K562 (cell line): ENCODE measurements at regions not wholly inside any gene's neighbourhood (a gene's known extent, or its start where the extent isn't known, plus 50 kb on each side); places are given as distances from the start of the nearest gene placed in this dataset.

Experiments used
- ATAC-seq: fragments of 200-7000 bp; cut with Tn5 transposase; 3 replicates; pipeline ENCODE4 v1.9.1; 2020; ENCODE audit warnings: moderate library complexity
- BruUV-seq: library from RNA; stranded (reverse); fragments of 400-500 nt; replicated peaks from 2 replicates; lab custom pipeline; 2021; lab: Mats Ljungman, UMichigan
- CTCF ChIA-PET: fragments of 300-600 bp; formaldehyde crosslinking; extraction: SDS; loops from one replicate; lab custom pipeline; 2021; ENCODE audit warnings: low intra/inter-chr PET ratio; lab: Yijun Ruan, JAX
- POLR2A ChIA-PET: fragments of 300-600, 350-650 bp; sonication (Branson Sonifier 250); formaldehyde crosslinking; extraction: SDS; loops from one replicate; lab custom pipeline; 2021; ENCODE audit warnings: antibody characterized with exemption, inconsistent platforms; lab: Yijun Ruan, JAX
- DNase-seq, 4 experiments: peaks; one replicate each; pipeline versions ENCODE4 v3.0.0 to v3.0.0-alpha.2; 2011 to 2018; ENCODE audit warnings: low spot score in 3 of 4, mixed read lengths in 3 of 4; ENCODE audit errors: extremely low read depth in 1 of 4
- FAIRE-seq: peaks from 2 replicates; lab custom pipeline; 2011; peaks lifted over from hg19 to GRCh38; lab: Jason Lieb, UNC
- H2AFZ ChIP-seq: 2 replicates; pipeline ENCODE4 v1.6.0; 2011; ENCODE audit warnings: low read depth, low read length, control low read depth, inconsistent platforms
- H3K27ac ChIP-seq: fragments of 200-600 bp; 3 replicates; pipeline ENCODE4 v1.8.0; 2011; ENCODE audit warnings: low read depth, mild to moderate bottlenecking, control low read depth, inconsistent platforms, low read length, moderate library complexity, mixed read lengths; ENCODE audit errors: extremely low read depth
- H3K27me3 ChIP-seq, 2 experiments: fragments of 300-600 bp in 1 of 2; 2 replicates in 1 of 2; 3 replicates in 1 of 2; pipeline versions ENCODE4 v1.6.0 to v1.8.0; 2011; ENCODE audit warnings: inconsistent platforms in 2 of 2, low read length in 2 of 2, mild to moderate bottlenecking in 1 of 2, mixed read lengths in 1 of 2, moderate library complexity in 1 of 2; ENCODE audit not compliant: control insufficient read depth in 2 of 2, insufficient read depth in 2 of 2
- H3K36me3 ChIP-seq: fragments of 300-600 bp; 3 replicates; pipeline ENCODE4 v1.8.0; 2011; ENCODE audit warnings: mild to moderate bottlenecking, low read length, inconsistent platforms; ENCODE audit not compliant: control insufficient read depth, insufficient read depth
- H3K4me1 ChIP-seq, 2 experiments: fragments of 200-600 bp in 1 of 2; replicated peaks in 1 of 2; 2 replicates in 1 of 2; 3 replicates in 1 of 2; pipeline versions ENCODE4 v1.5.1 to v1.8.0; 2011; ENCODE audit warnings: inconsistent platforms in 2 of 2, low read length in 2 of 2, mild to moderate bottlenecking in 1 of 2, mixed read lengths in 1 of 2, moderate library complexity in 1 of 2; ENCODE audit not compliant: control insufficient read depth in 2 of 2, insufficient read depth in 2 of 2
- H3K4me2 ChIP-seq: 2 replicates; pipeline ENCODE4 v1.6.1; 2011; ENCODE audit warnings: low read length, control low read depth, inconsistent platforms, mixed read lengths; ENCODE audit not compliant: insufficient read depth
- H3K4me3 ChIP-seq: fragments of 200-600 bp; sonication (generic), shearing (Covaris generic); 2 replicates; pipeline ENCODE4 v1.5.1; 2016; ENCODE audit warnings: control low read depth, inconsistent platforms
- H3K79me2 ChIP-seq: fragments of 200-600 bp; 3 replicates; pipeline ENCODE4 v1.8.0; 2011; ENCODE audit warnings: low read length, inconsistent platforms; ENCODE audit not compliant: control insufficient read depth, insufficient read depth
- H3K9ac ChIP-seq, 2 experiments: 2 replicates each; pipeline versions ENCODE4 v1.6.0 to v1.6.1; 2011; ENCODE audit warnings: low read depth in 2 of 2, low read length in 2 of 2, control low read depth in 1 of 2, inconsistent platforms in 1 of 2, mild to moderate bottlenecking in 1 of 2, mixed read lengths in 1 of 2; ENCODE audit not compliant: insufficient read depth in 1 of 2
- H3K9me1 ChIP-seq: one replicate; pipeline ENCODE4 v1.6.0; 2011; ENCODE audit warnings: inconsistent platforms, mild to moderate bottlenecking, low read length, moderate library complexity; ENCODE audit not compliant: control insufficient read depth, insufficient read depth
- H3K9me3 ChIP-seq: replicated peaks from 2 replicates; pipeline ENCODE4 v1.5.1; 2011; ENCODE audit warnings: low read depth, low read length, inconsistent platforms; ENCODE audit not compliant: control insufficient read depth, insufficient read depth
- H4K20me1 ChIP-seq: replicated peaks from 2 replicates; pipeline ENCODE4 v1.6.1; 2011; ENCODE audit warnings: low read length, inconsistent platforms, mixed read lengths; ENCODE audit not compliant: control insufficient read depth, insufficient read depth
- CEBPB ChIP-seq: fragments of 450-650 bp; IDR thresholded peaks from 2 replicates; pipeline ENCODE4 v1.6.1; 2016; ENCODE audit warnings: missing genetic modification characterization, missing compliant biosample characterization
- CTCFL ChIP-seq: IDR thresholded peaks from 2 replicates; pipeline ENCODE4 v1.6.1; 2011; ENCODE audit warnings: borderline replicate concordance, low read depth, mild to moderate bottlenecking, moderate library complexity, low read length; ENCODE audit not compliant: insufficient read depth, poor library complexity, severe bottlenecking
- ESRRA ChIP-seq: fragments of 450-650 bp; IDR thresholded peaks from 2 replicates; pipeline ENCODE4 v1.6.1; 2014; ENCODE audit warnings: low read depth, mild to moderate bottlenecking, moderate library complexity, borderline replicate concordance
- FOXM1 ChIP-seq, 2 experiments: fragments of 450-650 bp in 1 of 2; sonication (generic) in 1 of 2; formaldehyde crosslinking in 1 of 2; IDR thresholded peaks; 2 replicates each; pipeline versions ENCODE4 v1.6.1 to v1.9.0; 2017 to 2022; ENCODE audit warnings: low read depth in 2 of 2, mild to moderate bottlenecking in 2 of 2, missing genetic modification reagents in 1 of 2, moderate library complexity in 1 of 2
- HDAC3 ChIP-seq: fragments of 450-650 bp; IDR thresholded peaks from 2 replicates; pipeline ENCODE4 v1.6.1; 2018; ENCODE audit warnings: borderline replicate concordance, mild to moderate bottlenecking, moderate library complexity; ENCODE audit not compliant: partially characterized antibody
- JUNB ChIP-seq: fragments of 450-650 bp; formaldehyde crosslinking; conservative IDR thresholded peaks from 2 replicates; pipeline ENCODE4 v1.4.0; 2020; ENCODE audit warnings: mild to moderate bottlenecking
- KDM5B ChIP-seq: fragments of 200-600 bp; sonication (generic); IDR thresholded peaks from 2 replicates; pipeline ENCODE4 v1.6.1; 2012; ENCODE audit warnings: low read depth, mild to moderate bottlenecking, moderate library complexity, low read length, control low read depth, inconsistent platforms; ENCODE audit not compliant: insufficient replicate concordance
- MAFF ChIP-seq: IDR thresholded peaks from 2 replicates; pipeline ENCODE4 v1.6.1; 2012; ENCODE audit warnings: low read length, improper control_type of control experiment
- UBTF ChIP-seq, 2 experiments: IDR thresholded peaks; 2 replicates each; pipeline ENCODE4 v1.6.1; 2012; ENCODE audit warnings: improper control_type of control experiment in 2 of 2, low read depth in 2 of 2, low read length in 2 of 2, borderline replicate concordance in 1 of 2
- ZBTB1 ChIP-seq: sonication (generic); formaldehyde crosslinking; IDR thresholded peaks from 2 replicates; pipeline ENCODE4 v1.8.1; 2023; ENCODE audit warnings: missing genetic modification reagents, low read depth, mild to moderate bottlenecking, borderline replicate concordance
- ZC3H8 ChIP-seq: fragments of 450-650 bp; IDR thresholded peaks from 2 replicates; pipeline ENCODE4 v1.6.1; 2017
- ZNF174 ChIP-seq: fragments of 250-450 bp; sonication (Bioruptor Pico); IDR thresholded peaks from 2 replicates; pipeline ENCODE4 v1.4.0; 2020; ENCODE audit warnings: mild to moderate bottlenecking
- ZNF280A ChIP-seq: fragments of 450-650 bp; IDR thresholded peaks from 2 replicates; pipeline ENCODE4 v1.6.1; 2018; ENCODE audit warnings: mild to moderate bottlenecking, low read depth; ENCODE audit not compliant: partially characterized antibody
- ZNF511 ChIP-seq: sonication (generic); formaldehyde crosslinking; IDR thresholded peaks from 2 replicates; pipeline ENCODE4 v1.8.0; 2022; ENCODE audit warnings: mild to moderate bottlenecking, missing genetic modification reagents
- WGBS: fragments of 100-300 bp; shearing (Covaris generic); methylation state at CpG from one replicate; pipeline ENCODE4 v1.1.6; 2016; ENCODE audit warnings: low coverage, mixed read lengths; ENCODE audit not compliant: insufficient coverage; ENCODE audit errors: missing lambda C conversion rate; 5-methylcytosine and 5-hydroxymethylcytosine counted together
- in situ Hi-C: fragments of 300-500 bp; cut with MboI; formaldehyde crosslinking; loops from 4 replicates; pipeline ENCODE4 v1.15.0; 2018; ENCODE audit warnings: inconsistent platforms, mixed read lengths
- intact Hi-C: fragments of 100-400 bp; cut with micrococcal nuclease; formaldehyde crosslinking; loops from 2 replicates; pipeline ENCODE4 v1.14.2; 2022

GRCh38 chr3:102661707-102662497 is 227.1 kb downstream of the ZPLD1 start:
- no peak for FAIRE-seq
- no peak for ATAC-seq
- H3K9me3 ChIP-seq = no peaks in the 10 kb centered on the region
- H3K9ac ChIP-seq = no peak overlapping the region
- CTCF ChIA-PET = no interaction called here
- no peak overlapping the region for H3K27ac ChIP-seq
- no peak overlapping the region for H3K4me3 ChIP-seq
- H3K9me1 ChIP-seq = no peaks in the 10 kb centered on the region
- no peak overlapping the region for H3K4me2 ChIP-seq
- H3K36me3 ChIP-seq = no peaks in the 10 kb centered on the region
- no peak overlapping the region for H2AFZ ChIP-seq
- in situ Hi-C loops = no loop called here
- POLR2A ChIA-PET = no interaction called here
- no TSS peak for BruUV-seq
- H3K27me3 ChIP-seq = no peaks in the 10 kb centered on the region
- H4K20me1 ChIP-seq = no peaks in the 10 kb centered on the region
- no peaks in the 10 kb centered on the region for H3K4me1 ChIP-seq
- intact Hi-C loops = no loop called here
- 0% methylated on average over 5 of the region's 5 CpGs for WGBS
- DNase-seq = no peak
- no peaks in the 10 kb centered on the region for H3K79me2 ChIP-seq
- TF ChIP-seq UBTF (IDR thresholded peaks at IDR 0.05; ENCODE audit: borderline replicate concordance in 1 of 2, low read depth in 2 of 2, low read length in 2 of 2) (no peak), ESRRA (no peak), HDAC3 (no peak), ZC3H8 (no peak), CTCFL (no peak), FOXM1 (IDR thresholded peaks at IDR 0.05; ENCODE audit: low read depth) (no peak), FOXM1 (CRISPR knock-in tag; IDR thresholded peaks at IDR 0.05; ENCODE audit: low read depth) (no peak), JUNB (CRISPR knock-in tag) (no peak), ZNF511 (CRISPR knock-in tag) (no peak), KDM5B (no peak), ZBTB1 (no peak), ZNF174 (CRISPR knock-in tag) (no peak), CEBPB (tag) (no peak), MAFF (no peak), ZNF280A (no peak)
